ENCODE measurements at regions not wholly inside any gene's neighbourhood (a gene's known extent, or its start where the extent isn't known, plus 50 kb on each side); places are given as distances from the start of the nearest gene placed in this dataset.
"Not testable (repeated sequence)": the region's sequence is repeated elsewhere in the genome, so short reads cannot be mapped to it uniquely, and the experiment has no call there.

DNA sequence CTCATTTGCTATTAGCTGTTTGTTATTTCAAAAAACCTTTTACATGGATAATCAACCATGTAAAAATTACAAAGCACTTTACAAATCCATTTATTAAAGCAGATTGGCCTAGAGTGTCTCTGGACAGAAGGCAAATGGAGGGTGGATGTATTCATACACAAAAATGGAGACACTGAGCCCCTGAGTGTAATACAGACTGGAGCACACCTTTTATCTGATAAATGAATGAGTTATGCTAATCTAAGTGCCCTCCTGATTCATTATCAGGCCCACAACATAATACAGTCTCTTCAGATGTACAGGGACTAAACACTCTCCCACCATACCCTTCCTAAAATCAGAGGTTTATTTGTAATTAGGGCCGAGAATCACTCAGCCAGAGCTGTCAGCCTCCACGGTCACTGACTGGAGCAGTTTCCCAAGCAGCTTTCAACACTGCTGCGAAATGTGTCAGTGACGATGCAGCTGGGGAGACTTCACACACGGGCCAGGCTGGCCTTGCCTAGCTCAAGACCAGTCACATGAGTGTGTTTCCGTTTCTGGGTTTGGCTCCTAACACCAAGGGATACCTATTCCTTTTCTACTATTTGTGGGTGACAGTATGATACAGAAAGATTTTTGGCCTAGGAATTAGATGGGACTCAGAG lies 271.8 kb downstream of the ZIC1 start:
- DNase-seq (ENCODE audit: low read depth, low spot score): no peak
- CTCF ChIA-PET: no interaction called here

DNA sequence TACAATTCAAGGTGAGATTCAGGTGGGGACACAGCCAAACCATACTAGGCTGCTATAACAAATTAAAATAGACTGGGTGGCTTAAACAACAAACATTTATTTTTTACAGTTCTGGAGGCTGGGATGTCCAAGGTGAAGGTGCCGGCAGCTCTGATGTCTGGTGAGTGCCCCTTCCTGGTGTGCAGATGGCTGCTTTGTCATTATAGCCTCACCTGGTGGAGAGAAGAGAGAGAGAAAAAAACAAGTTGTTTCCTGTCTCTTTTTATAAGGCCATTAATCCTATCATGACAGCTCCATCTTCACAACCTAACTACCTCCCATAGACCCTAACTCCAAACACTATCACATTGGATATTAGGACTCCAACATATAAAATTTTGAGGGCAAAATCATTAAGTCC lies 279.7 kb downstream of the ZIC1 start:
- ChIA-PET POLR2A (no interaction called here), CTCF (no interaction called here)
- no peak overlapping the region for H3K4me3 ChIP-seq (ENCODE audit: low read depth, low read length)
- TF ChIP-seq, protein P1, sequence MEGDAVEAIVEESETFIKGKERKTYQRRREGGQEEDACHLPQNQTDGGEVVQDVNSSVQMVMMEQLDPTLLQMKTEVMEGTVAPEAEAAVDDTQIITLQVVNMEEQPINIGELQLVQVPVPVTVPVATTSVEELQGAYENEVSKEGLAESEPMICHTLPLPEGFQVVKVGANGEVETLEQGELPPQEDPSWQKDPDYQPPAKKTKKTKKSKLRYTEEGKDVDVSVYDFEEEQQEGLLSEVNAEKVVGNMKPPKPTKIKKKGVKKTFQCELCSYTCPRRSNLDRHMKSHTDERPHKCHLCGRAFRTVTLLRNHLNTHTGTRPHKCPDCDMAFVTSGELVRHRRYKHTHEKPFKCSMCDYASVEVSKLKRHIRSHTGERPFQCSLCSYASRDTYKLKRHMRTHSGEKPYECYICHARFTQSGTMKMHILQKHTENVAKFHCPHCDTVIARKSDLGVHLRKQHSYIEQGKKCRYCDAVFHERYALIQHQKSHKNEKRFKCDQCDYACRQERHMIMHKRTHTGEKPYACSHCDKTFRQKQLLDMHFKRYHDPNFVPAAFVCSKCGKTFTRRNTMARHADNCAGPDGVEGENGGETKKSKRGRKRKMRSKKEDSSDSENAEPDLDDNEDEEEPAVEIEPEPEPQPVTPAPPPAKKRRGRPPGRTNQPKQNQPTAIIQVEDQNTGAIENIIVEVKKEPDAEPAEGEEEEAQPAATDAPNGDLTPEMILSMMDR (IDR thresholded peaks at IDR 0.05; ENCODE audit: insufficient read depth, low read length, missing control alignments): no peak
- DNase-seq (ENCODE audit: low read depth, low spot score): no peak

More for the DNA sequence above, 271.8 kb downstream of the ZIC1 start:
- POLR2A ChIA-PET: no interaction called here
- H3K4me3 ChIP-seq (ENCODE audit: low read depth, low read length): no peak overlapping the region
- TF ChIP-seq, protein P1 (IDR thresholded peaks at IDR 0.05; ENCODE audit: insufficient read depth, low read length, missing control alignments): no peak

DNA sequence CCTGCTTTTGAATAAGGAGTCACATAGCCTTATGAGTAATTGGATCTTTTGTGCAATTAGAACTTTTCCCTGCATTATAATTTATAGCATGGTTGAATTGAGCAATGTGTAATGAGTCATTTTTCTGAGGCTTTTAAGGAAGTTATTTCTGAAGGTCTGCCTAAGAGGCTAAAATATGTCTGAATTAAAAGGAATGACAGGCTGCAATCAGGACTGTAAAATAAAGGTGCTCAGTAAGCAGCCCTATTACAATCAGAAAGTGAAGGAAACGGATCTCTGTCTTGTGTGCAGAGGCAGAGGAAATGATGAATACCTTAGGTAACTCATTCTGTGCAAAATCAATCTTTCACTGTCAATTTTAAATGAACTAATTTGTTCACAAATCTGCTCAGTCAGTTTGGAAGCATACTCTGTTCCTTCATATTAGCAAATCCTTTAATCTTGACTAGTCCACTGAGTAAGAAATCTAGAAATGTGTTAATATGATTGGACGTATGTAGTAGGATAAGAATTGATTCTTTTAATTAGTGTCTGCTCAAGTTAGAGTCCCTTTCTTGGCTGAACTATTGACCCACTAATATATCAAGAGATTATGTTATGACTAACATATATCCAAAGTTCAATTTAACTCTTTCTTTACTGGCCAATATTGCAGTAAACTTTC lies 290.1 kb downstream of the ZIC1 start:
- peak; percentile 37 for DNase-seq (ENCODE audit: low read depth, low spot score)
- TF ChIP-seq, protein P1 (IDR thresholded peaks at IDR 0.05; ENCODE audit: insufficient read depth, low read length, missing control alignments): no peak
- ChIA-PET POLR2A (no interaction called here), CTCF (no interaction called here)
- H3K4me3 ChIP-seq (ENCODE audit: low read depth, low read length): no peak overlapping the region

DNA sequence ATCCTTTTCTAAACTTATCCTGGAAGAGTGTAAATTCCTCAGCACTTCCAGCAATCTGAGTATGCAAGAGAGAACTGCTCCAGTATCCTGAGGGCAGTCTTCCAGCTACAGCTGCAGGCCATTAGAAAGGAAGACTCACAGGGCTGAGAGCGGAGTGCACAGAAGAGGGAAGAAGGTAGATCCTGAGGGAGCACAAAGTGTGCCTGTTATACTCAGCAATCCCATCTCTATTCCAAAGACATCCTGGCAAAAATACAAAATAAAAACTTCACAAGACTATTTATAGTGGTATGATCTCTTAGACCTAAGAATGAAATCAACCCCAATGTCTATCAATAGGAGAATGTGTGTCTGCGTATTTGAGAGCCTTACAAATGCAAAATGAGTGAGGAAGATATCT lies 292.0 kb downstream of the ZIC1 start:
- ChIA-PET POLR2A (no interaction called here), CTCF (no interaction called here)
- TF ChIP-seq, protein P1 (IDR thresholded peaks at IDR 0.05; ENCODE audit: insufficient read depth, low read length, missing control alignments): no peak
- DNase-seq (ENCODE audit: low read depth, low spot score): no peak
- no peak overlapping the region for H3K4me3 ChIP-seq (ENCODE audit: low read depth, low read length)

DNA sequence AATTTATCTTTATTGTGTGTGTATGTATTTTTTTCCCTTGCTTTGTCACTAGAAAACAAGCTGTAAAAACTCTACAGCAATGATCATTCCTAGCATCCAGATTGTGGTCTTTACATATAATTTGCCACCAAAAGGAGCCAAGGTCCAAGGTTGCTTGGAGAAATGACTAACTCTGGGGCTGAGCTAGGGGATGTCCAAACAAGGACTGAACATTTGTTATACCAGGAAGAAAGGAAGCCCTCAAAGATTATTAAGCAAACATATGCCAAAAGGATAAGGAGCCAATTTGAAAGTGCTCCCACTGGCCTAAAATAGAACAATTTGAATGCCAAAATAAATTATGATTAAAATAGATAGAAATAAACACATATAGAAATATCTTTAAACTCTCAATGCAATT lies 293.3 kb downstream of the ZIC1 start:
- DNase-seq (ENCODE audit: low read depth, low spot score): no peak
- ChIA-PET POLR2A (no interaction called here), CTCF (no interaction called here)
- TF ChIP-seq, protein P1 (IDR thresholded peaks at IDR 0.05; ENCODE audit: insufficient read depth, low read length, missing control alignments): no peak
- no peak overlapping the region for H3K4me3 ChIP-seq (ENCODE audit: low read depth, low read length)

DNA sequence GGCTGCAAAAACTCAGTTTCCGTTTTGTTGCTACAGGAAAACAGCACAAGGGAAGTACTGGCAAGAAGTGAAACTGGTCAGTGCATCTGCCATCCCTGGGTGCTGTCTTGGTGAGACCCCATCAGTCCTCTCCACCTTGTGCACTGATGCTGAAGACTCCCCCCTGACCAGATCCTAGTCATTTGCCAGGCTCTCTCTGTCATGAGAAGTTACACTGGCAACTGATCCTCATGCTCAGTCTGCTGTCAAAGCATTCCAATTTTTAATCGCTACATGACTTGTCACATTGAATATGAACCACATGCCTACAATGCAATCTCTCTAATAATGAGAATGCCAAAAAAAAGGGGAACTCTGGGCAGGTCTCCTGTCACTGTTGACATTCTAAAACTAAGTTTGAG lies 296.5 kb downstream of the ZIC1 start:
- DNase-seq (ENCODE audit: low read depth, low spot score): no peak
- ChIA-PET CTCF (no interaction called here), POLR2A (no interaction called here)
- H3K4me3 ChIP-seq (ENCODE audit: low read depth, low read length): no peak overlapping the region
- TF ChIP-seq, protein P1 (IDR thresholded peaks at IDR 0.05; ENCODE audit: insufficient read depth, low read length, missing control alignments): no peak

DNA sequence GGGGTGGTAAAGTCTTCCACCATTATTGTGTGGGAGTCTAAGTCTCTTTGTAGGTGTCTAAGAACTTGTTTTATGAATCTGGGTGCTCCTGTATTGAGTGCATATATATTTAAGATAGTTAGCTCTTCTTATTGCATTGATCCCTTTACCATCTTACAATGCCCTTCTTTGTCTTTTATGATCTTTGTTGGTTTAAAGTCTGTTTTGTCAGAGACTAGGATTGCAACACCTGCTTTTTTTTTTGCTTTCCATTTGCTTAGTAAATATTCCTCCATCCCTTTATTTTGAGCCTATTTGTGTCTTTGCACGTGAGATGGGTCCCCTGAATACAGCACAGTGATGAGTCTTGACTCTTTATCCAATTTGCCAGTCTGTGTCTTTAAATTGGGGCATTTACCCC lies 301.6 kb downstream of the ZIC1 start:
- H3K4me3 ChIP-seq (ENCODE audit: low read depth, low read length); CTCF ChIA-PET; POLR2A ChIA-PET; DNase-seq (ENCODE audit: low read depth, low spot score): not testable (repeated sequence)

Measured in AG04449 (cell line).